GM18520 (cell line): ENCODE measurements at regions not wholly inside any gene's neighbourhood (a gene's known extent, or its start where the extent isn't known, plus 50 kb on each side); places are given as distances from the start of the nearest gene placed in this dataset.

Experiments used
- ATAC-seq: cut with Tn5 transposase; IDR thresholded peaks from one replicate; pipeline ENCODE4 v1.9.1; 2021; ENCODE audit not compliant: unreplicated experiment

GRCh38 chr5:89769975-89770374 is 639.6 kb downstream of the CETN3 start:
- no peak for ATAC-seq

- ATAC-seq, result no peak
These were observed 649.8 kb downstream of the CETN3 start for GRCh38 chr5:89759802-89760201.

GRCh38 chr5:89758146-89758545 is 651.4 kb downstream of the CETN3 start:
- no peak for ATAC-seq

- no peak for ATAC-seq
These were observed 652.6 kb downstream of the CETN3 start for GRCh38 chr5:89756955-89757354.

GRCh38 chr5:89755024-89755423 is 654.5 kb downstream of the CETN3 start:
- no peak for ATAC-seq

GRCh38 chr5:89735082-89735481 is 674.5 kb downstream of the CETN3 start:
- ATAC-seq, result no peak

- ATAC-seq, result no peak
These were observed 675.8 kb downstream of the CETN3 start for GRCh38 chr5:89733772-89734171.

- ATAC-seq, result no peak
These were observed 679.8 kb downstream of the CETN3 start for GRCh38 chr5:89729623-89730301.

- ATAC-seq, result no peak
These were observed 680.8 kb downstream of the CETN3 start for GRCh38 chr5:89728750-89729149.

- no peak for ATAC-seq
These were observed 681.4 kb downstream of the CETN3 start for GRCh38 chr5:89728134-89728533.

- ATAC-seq, result no peak
These were observed 685.0 kb downstream of the CETN3 start for GRCh38 chr5:89724379-89725095.

- ATAC-seq, result no peak
These were observed 685.6 kb downstream of the CETN3 start for GRCh38 chr5:89723907-89724306.

- no peak for ATAC-seq
These were observed 687.0 kb downstream of the CETN3 start for GRCh38 chr5:89722538-89722937.

GRCh38 chr5:89721931-89722330 is 687.6 kb downstream of the CETN3 start:
- ATAC-seq, result no peak

GRCh38 chr5:89721353-89721752 is 688.2 kb downstream of the CETN3 start:
- ATAC-seq, result no peak

GRCh38 chr5:89712134-89712700 is 697.3 kb downstream of the CETN3 start:
- no peak for ATAC-seq

GRCh38 chr5:89711526-89711925 is 698.0 kb downstream of the CETN3 start:
- no peak for ATAC-seq

GRCh38 chr5:89710006-89710405 is 699.5 kb downstream of the CETN3 start:
- no peak for ATAC-seq

GRCh38 chr5:89707891-89708290 is 701.7 kb downstream of the CETN3 start:
- no peak for ATAC-seq

- no peak for ATAC-seq
These were observed 702.8 kb downstream of the CETN3 start for GRCh38 chr5:89706731-89707130.

GRCh38 chr5:89703817-89704216 is 705.7 kb downstream of the CETN3 start:
- ATAC-seq, result no peak

- no peak for ATAC-seq
These were observed 711.5 kb downstream of the CETN3 start for GRCh38 chr5:89698028-89698427.
